Astrocyte (in vitro differentiated cells and primary cell): ENCODE measurements at regions not wholly inside any gene's neighbourhood (a gene's known extent, or its start where the extent isn't known, plus 50 kb on each side); places are given as distances from the start of the nearest gene placed in this dataset.
A peak's percentile ranks its signal among the peaks of the same experiment; 100 is the strongest.

Experiments used
- DNase-seq: peaks from one replicate; pipeline ENCODE4 v3.0.0-alpha.2; 2010; ENCODE audit warnings: low read depth
- FAIRE-seq: peaks from 2 replicates; lab custom pipeline; 2011; peaks lifted over from hg19 to GRCh38; lab: Jason Lieb, UNC
- H2AFZ ChIP-seq: 2 replicates; pipeline ENCODE4 v1.6.0; 2012; ENCODE audit warnings: low read depth, low read length, inconsistent platforms
- H3K27ac ChIP-seq: 2 replicates; pipeline ENCODE4 v1.5.1; 2011; ENCODE audit warnings: low read depth, low read length, inconsistent platforms
- H3K27me3 ChIP-seq: 2 replicates; pipeline ENCODE4 v1.6.0; 2011; ENCODE audit warnings: low read length, inconsistent platforms; ENCODE audit not compliant: insufficient read depth
- H3K36me3 ChIP-seq: 2 replicates; pipeline ENCODE4 v1.5.1; 2011; ENCODE audit warnings: low read length, inconsistent platforms; ENCODE audit not compliant: insufficient read depth
- H3K4me1 ChIP-seq: 2 replicates; pipeline ENCODE4 v1.5.1; 2011; ENCODE audit warnings: low read length, inconsistent platforms; ENCODE audit not compliant: insufficient read depth
- H3K4me2 ChIP-seq: 2 replicates; pipeline ENCODE4 v1.6.0; 2012; ENCODE audit warnings: low read length, inconsistent platforms
- H3K4me3 ChIP-seq: 2 replicates; pipeline ENCODE4 v1.5.1; 2011; ENCODE audit warnings: low read depth, mild to moderate bottlenecking, low read length, inconsistent platforms; ENCODE audit not compliant: insufficient read depth
- H3K79me2 ChIP-seq: 2 replicates; pipeline ENCODE4 v1.6.0; 2012; ENCODE audit warnings: mild to moderate bottlenecking, low read length, inconsistent platforms; ENCODE audit not compliant: insufficient read depth
- H3K9ac ChIP-seq: 2 replicates; pipeline ENCODE4 v1.6.0; 2012; ENCODE audit warnings: mild to moderate bottlenecking, low read length, inconsistent platforms
- H3K9me3 ChIP-seq: 2 replicates; pipeline ENCODE4 v1.5.1; 2012; ENCODE audit warnings: low read depth, mild to moderate bottlenecking, low read length, inconsistent platforms; ENCODE audit not compliant: insufficient read depth
- H4K20me1 ChIP-seq: 2 replicates; pipeline ENCODE4 v1.6.0; 2012; ENCODE audit warnings: low read length, inconsistent platforms; ENCODE audit not compliant: insufficient read depth
- H3K27ac Mint-ChIP-seq: one replicate; pipeline ENCODE4 v1.8.0; 2021; ENCODE audit warnings: mild to moderate bottlenecking, mixed read lengths; ENCODE audit not compliant: unreplicated experiment
- H3K27me3 Mint-ChIP-seq: one replicate; pipeline ENCODE4 v1.8.0; 2021; ENCODE audit warnings: low read depth, mixed read lengths; ENCODE audit not compliant: unreplicated experiment
- H3K36me3 Mint-ChIP-seq: one replicate; pipeline ENCODE4 v1.8.0; 2021; ENCODE audit warnings: low read depth, mixed read lengths; ENCODE audit not compliant: unreplicated experiment
- H3K4me1 Mint-ChIP-seq: one replicate; pipeline ENCODE4 v1.8.0; 2021; ENCODE audit warnings: low read depth, mixed read lengths; ENCODE audit not compliant: unreplicated experiment
- H3K4me3 Mint-ChIP-seq: one replicate; pipeline ENCODE4 v1.8.0; 2021; ENCODE audit warnings: mild to moderate bottlenecking, moderate library complexity, mixed read lengths; ENCODE audit not compliant: unreplicated experiment
- H3K9me3 Mint-ChIP-seq: one replicate; pipeline ENCODE4 v1.8.0; 2021; ENCODE audit warnings: mild to moderate bottlenecking, mixed read lengths; ENCODE audit not compliant: unreplicated experiment
- CTCF ChIP-seq: IDR thresholded peaks from 2 replicates; pipeline ENCODE4 v1.5.1; 2011; ENCODE audit warnings: low read depth, mild to moderate bottlenecking, inconsistent platforms, low read length, moderate library complexity; ENCODE audit not compliant: insufficient read depth
- EZH2 ChIP-seq: IDR thresholded peaks from 2 replicates; pipeline ENCODE4 v1.6.1; 2012; ENCODE audit warnings: mild to moderate bottlenecking, low read length, inconsistent platforms; ENCODE audit not compliant: insufficient read depth

DNA sequence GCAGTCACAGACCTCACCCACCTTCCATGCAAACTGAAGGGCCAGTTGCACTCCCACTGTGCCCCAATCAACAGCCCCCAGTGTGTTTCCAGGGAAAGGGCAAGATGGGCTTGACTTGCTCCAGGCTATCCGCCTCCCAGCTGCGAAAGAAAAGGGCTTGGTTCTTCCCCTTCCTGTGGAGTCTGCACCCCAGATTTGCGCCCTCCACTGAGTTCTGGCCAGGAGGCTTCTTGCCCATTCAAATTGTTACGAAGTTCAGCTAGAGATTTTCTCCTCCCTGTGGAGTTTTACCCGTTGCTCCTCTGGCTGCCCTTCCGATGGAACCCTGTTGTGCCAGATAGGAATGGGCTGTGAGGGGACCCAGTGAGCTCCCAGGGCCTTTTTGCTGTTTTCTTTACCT is 1096.9 kb upstream of the ALCAM start:
- FAIRE-seq (no peak), DNase-seq (no peak)
- Histone ChIP-seq H3K4me1 (no peaks in the 10 kb centered on the region), H3K36me3 (no peaks in the 10 kb centered on the region), H3K79me2 (no peaks in the 10 kb centered on the region), H3K4me3 (no peak overlapping the region), H3K9me3 (no peaks in the 10 kb centered on the region), H2AFZ (no peak overlapping the region), H4K20me1 (no peaks in the 10 kb centered on the region), H3K4me2 (no peak overlapping the region), H3K9ac (no peak overlapping the region), H3K27ac (no peak overlapping the region), H3K27me3 (no peaks in the 10 kb centered on the region)
- Mint-ChIP-seq H3K27me3 (no peaks in the 10 kb centered on the region), H3K9me3 (no peaks in the 10 kb centered on the region), H3K36me3 (no peaks in the 10 kb centered on the region), H3K27ac (no peak overlapping the region), H3K4me3 (no peak overlapping the region), H3K4me1 (no peaks in the 10 kb centered on the region)
- TF ChIP-seq EZH2 (no peak), CTCF (no peak)

DNA sequence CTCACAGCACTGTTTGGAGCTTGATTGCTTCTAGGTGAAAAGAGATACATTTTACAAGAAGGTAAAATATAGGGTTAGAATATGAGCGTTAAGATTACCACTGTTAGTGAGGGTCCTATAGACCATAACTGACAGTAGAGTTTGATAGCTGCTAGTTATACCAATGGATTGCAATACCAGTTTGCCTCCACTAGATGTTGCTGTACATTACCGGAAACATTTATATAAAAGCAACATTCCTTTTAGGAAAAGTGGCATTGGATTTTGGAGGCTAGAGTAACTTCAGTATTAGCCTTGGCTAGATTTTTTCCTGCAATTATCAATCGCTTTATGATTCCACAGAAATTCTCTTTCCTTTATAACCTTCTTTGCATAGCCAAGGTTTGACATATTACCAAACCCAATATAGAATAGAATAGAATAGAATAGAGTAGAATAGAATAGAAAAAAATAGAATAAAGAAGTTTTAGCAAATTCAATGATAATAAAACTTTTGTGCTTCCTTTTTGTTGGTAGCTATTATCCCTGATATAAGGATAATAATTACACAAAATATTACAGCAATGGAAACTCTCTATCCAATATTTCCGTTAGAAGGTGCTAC is 1093.6 kb upstream of the ALCAM start:
- no peaks in the 10 kb centered on the region for H3K27me3 ChIP-seq
- FAIRE-seq (peak; percentile 85), DNase-seq (peak; percentile 18)
- H3K36me3 Mint-ChIP-seq, result peaks cover 1% of the 10 kb centered on the region
- no peak overlapping the region for H3K27ac ChIP-seq
- no peaks in the 10 kb centered on the region for H4K20me1 ChIP-seq
- no peaks in the 10 kb centered on the region for H3K4me1 ChIP-seq
- H3K79me2 ChIP-seq, result no peaks in the 10 kb centered on the region
- no peak overlapping the region for H3K4me3 Mint-ChIP-seq
- no peak overlapping the region for H3K9ac ChIP-seq
- H3K9me3 ChIP-seq, result peaks cover 2% of the 10 kb centered on the region
- H3K4me3 ChIP-seq, result no peak overlapping the region
- H3K36me3 ChIP-seq, result no peaks in the 10 kb centered on the region
- TF ChIP-seq CTCF, result peak; percentile 81
- TF ChIP-seq EZH2, result no peak
- H3K4me2 ChIP-seq, result no peak overlapping the region
- H2AFZ ChIP-seq, result no peak overlapping the region
- H3K4me1 Mint-ChIP-seq, result no peaks in the 10 kb centered on the region
- H3K27ac Mint-ChIP-seq, result no peak overlapping the region
- H3K27me3 Mint-ChIP-seq, result no peaks in the 10 kb centered on the region
- peaks cover 16% of the 10 kb centered on the region for H3K9me3 Mint-ChIP-seq

- DNase-seq, result no peak
- H3K4me2 ChIP-seq, result no peak overlapping the region
- H4K20me1 ChIP-seq, result no peaks in the 10 kb centered on the region
- no peak overlapping the region for H3K4me3 Mint-ChIP-seq
- H3K9ac ChIP-seq, result no peak overlapping the region
- no peaks in the 10 kb centered on the region for H3K4me1 ChIP-seq
- no peak overlapping the region for H2AFZ ChIP-seq
- H3K27ac Mint-ChIP-seq, result no peak overlapping the region
- H3K9me3 ChIP-seq, result peaks cover 2% of the 10 kb centered on the region
- H3K27me3 ChIP-seq, result no peaks in the 10 kb centered on the region
- no peaks in the 10 kb centered on the region for H3K27me3 Mint-ChIP-seq
- H3K79me2 ChIP-seq, result no peaks in the 10 kb centered on the region
- H3K4me1 Mint-ChIP-seq, result no peaks in the 10 kb centered on the region
- H3K4me3 ChIP-seq, result no peak overlapping the region
- FAIRE-seq, result no peak
- no peaks in the 10 kb centered on the region for H3K36me3 ChIP-seq
- H3K9me3 Mint-ChIP-seq, result peaks cover 23% of the 10 kb centered on the region
- H3K36me3 Mint-ChIP-seq, result peaks cover 1% of the 10 kb centered on the region
- no peak overlapping the region for H3K27ac ChIP-seq
- no peak for TF ChIP-seq EZH2
- no peak for TF ChIP-seq CTCF
These were observed 1091.5 kb upstream of the ALCAM start for GRCh38 chr3:104275199-104275598.
